Ishikawa (cell line): ENCODE measurements at regions not wholly inside any gene's neighbourhood (a gene's known extent, or its start where the extent isn't known, plus 50 kb on each side); places are given as distances from the start of the nearest gene placed in this dataset.

Experiments
- CEBPB ChIP-seq: IDR thresholded peaks from 2 replicates; pipeline ENCODE4 v1.6.1; 2012
- CREB1 ChIP-seq: IDR thresholded peaks from 2 replicates; pipeline ENCODE4 v1.6.1; 2012; ENCODE audit warnings: low read depth
- EGR1 ChIP-seq: IDR thresholded peaks from 2 replicates; pipeline ENCODE4 v1.6.1; 2012
- EP300 ChIP-seq: IDR thresholded peaks from 2 replicates; pipeline ENCODE4 v1.6.1; 2012; ENCODE audit warnings: borderline replicate concordance
- FOXM1 ChIP-seq: IDR thresholded peaks from 2 replicates; pipeline ENCODE4 v1.6.1; 2012; ENCODE audit warnings: low read depth, borderline replicate concordance
- MAX ChIP-seq: IDR thresholded peaks from 2 replicates; pipeline ENCODE4 v1.6.1; 2012
- RAD21 ChIP-seq: IDR thresholded peaks from 2 replicates; pipeline ENCODE4 v1.6.1; 2012; ENCODE audit warnings: low read depth
- TCF12 ChIP-seq: IDR thresholded peaks from 2 replicates; pipeline ENCODE4 v1.6.1; 2012; ENCODE audit warnings: low read depth

GRCh38 chr1:72763481-72763880 is 481.1 kb upstream of the NEGR1 start:
- TF ChIP-seq EP300: no peak
- no peak for TF ChIP-seq MAX
- TF ChIP-seq RAD21: no peak
- no peak for TF ChIP-seq CEBPB
- no peak for TF ChIP-seq TCF12
- no peak for TF ChIP-seq CREB1
- no peak for TF ChIP-seq EGR1
- TF ChIP-seq FOXM1: no peak
